Lower leg skin (tissue), 3 donors: ENCODE measurements at regions not wholly inside any gene's neighbourhood (a gene's known extent, or its start where the extent isn't known, plus 50 kb on each side); places are given as distances from the start of the nearest gene placed in this dataset.

Experiments used
- CTCF ChIP-seq, 3 donors: fragments of 450-650 bp; IDR thresholded peaks; one replicate each; pipeline ENCODE4 v1.5.1; 2016; ENCODE audit warnings: antibody characterized with exemption in 3 of 3, mild to moderate bottlenecking in 3 of 3, moderate library complexity in 2 of 3
- POLR2A ChIP-seq, 2 donors: fragments of 450-650 bp; IDR thresholded peaks; one replicate each; pipeline ENCODE4 v1.6.1; 2016 to 2017; ENCODE audit warnings: antibody characterized with exemption in 2 of 2, mild to moderate bottlenecking in 1 of 2, moderate library complexity in 1 of 2

GRCh38 chr22:49188591-49188990, 639.1 kb downstream of the BRD1 start:
- TF ChIP-seq CTCF (IDR thresholded peaks at IDR 0.05) (no peak), POLR2A (IDR thresholded peaks at IDR 0.05) (no peak)
